Esophagus muscularis mucosa (tissue), 4 donors: ENCODE measurements at regions not wholly inside any gene's neighbourhood (a gene's known extent, or its start where the extent isn't known, plus 50 kb on each side); places are given as distances from the start of the nearest gene placed in this dataset.

ENCODE experiments used
- DNase-seq: peaks from one replicate; pipeline ENCODE4 v3.0.0-alpha.2; 2017; ENCODE audit errors: extremely low spot score
- H3K27ac ChIP-seq, 4 donors: fragments of 200-600 bp; sonication (generic); replicated peaks in 1 of 4; 1 replicate in 3 of 4; 2 replicates in 1 of 4; pipeline ENCODE4 v1.5.1; 2016 to 2019; ENCODE audit warnings: mild to moderate bottlenecking in 1 of 4
- H3K27me3 ChIP-seq, 4 donors: fragments of 200-600 bp; sonication (generic); one replicate each; pipeline versions ENCODE4 v1.5.1 to v1.6.0; 2016 to 2019
- H3K36me3 ChIP-seq, 4 donors: fragments of 200-600 bp; sonication (generic); one replicate each; pipeline ENCODE4 v1.5.1; 2016 to 2019
- H3K4me1 ChIP-seq, 4 donors: fragments of 200-600 bp; sonication (generic); one replicate each; pipeline ENCODE4 v1.5.1; 2016 to 2019
- H3K4me3 ChIP-seq, 4 donors: fragments of 200-600 bp; sonication (generic); 1 replicate in 2 of 4; 2 replicates in 2 of 4; pipeline ENCODE4 v1.5.1; 2016 to 2019; ENCODE audit warnings: mild to moderate bottlenecking in 4 of 4, moderate library complexity in 1 of 4
- H3K9me3 ChIP-seq, 4 donors: fragments of 200-600 bp; sonication (generic); 1 replicate in 3 of 4; 2 replicates in 1 of 4; pipeline ENCODE4 v1.5.1; 2016 to 2019
- CTCF ChIP-seq, 3 experiments: fragments of 200-600 bp in 2 of 3; fragments of 450-650 bp in 1 of 3; sonication (generic) in 2 of 3; IDR thresholded peaks; one replicate each; pipeline ENCODE4 v1.5.1; 2017 to 2019; ENCODE audit warnings: antibody characterized with exemption in 3 of 3, mild to moderate bottlenecking in 2 of 3, moderate library complexity in 1 of 3
- EP300 ChIP-seq: sonication (generic); formaldehyde crosslinking; IDR thresholded peaks from one replicate; pipeline ENCODE4 v1.6.1; 2017; ENCODE audit warnings: antibody characterized with exemption
- POLR2A ChIP-seq: fragments of 450-650 bp; IDR thresholded peaks from one replicate; pipeline ENCODE4 v1.6.1; 2017; ENCODE audit warnings: antibody characterized with exemption, moderate library complexity, mild to moderate bottlenecking, low read depth
- POLR2AphosphoS5 ChIP-seq, 2 donors: sonication (generic); formaldehyde crosslinking; IDR thresholded peaks; one replicate each; pipeline ENCODE4 v1.6.1; 2017; ENCODE audit warnings: antibody characterized with exemption in 2 of 2
- WGBS: methylation state at CpG from one replicate; pipeline ENCODE4 v1.1.5; 2018; 5-methylcytosine and 5-hydroxymethylcytosine counted together
- intact Hi-C: fragments of 100-400 bp; cut with DNase I; formaldehyde crosslinking; loops from one replicate; pipeline ENCODE4 v1.15.1; 2023

GRCh38 chr2:136386046-136386445 is 268.1 kb upstream of the CXCR4 start:
- peaks cover 0 to 14% (median 3%) of the 10 kb centered on the region in 4 donors for H3K4me1 ChIP-seq
- WGBS = 65% methylated on average over 3 of the region's 3 CpGs
- H3K9me3 ChIP-seq = no peaks in the 10 kb centered on the region
- DNase-seq = peak; percentile 78
- H3K4me3 ChIP-seq = no peak overlapping the region
- TF ChIP-seq POLR2A (no peak), POLR2AphosphoS5 (IDR thresholded peaks at IDR 0.05) (no peak), CTCF (IDR thresholded peaks at IDR 0.05) (no peak), EP300 (no peak)
- intact Hi-C loops = no loop called here
- H3K27me3 ChIP-seq = no peaks in the 10 kb centered on the region
- H3K27ac ChIP-seq = no peak overlapping the region
- no peaks in the 10 kb centered on the region for H3K36me3 ChIP-seq

GRCh38 chr2:136384531-136385303 is 266.8 kb upstream of the CXCR4 start:
- intact Hi-C loops = no loop called here
- TF ChIP-seq EP300 = no peak
- peak; percentile 45 to 59 (median 57) for TF ChIP-seq CTCF (IDR thresholded peaks at IDR 0.05)
- H3K4me1 ChIP-seq = peaks cover 0 to 14% (median 3%) of the 10 kb centered on the region in 4 donors
- H3K27ac ChIP-seq = no peak overlapping the region
- 34% methylated on average over 3 of the region's 3 CpGs for WGBS
- H3K4me3 ChIP-seq = no peak overlapping the region
- H3K36me3 ChIP-seq = no peaks in the 10 kb centered on the region
- no peaks in the 10 kb centered on the region for H3K27me3 ChIP-seq
- no peaks in the 10 kb centered on the region for H3K9me3 ChIP-seq
- DNase-seq = peak; percentile 60

GRCh38 chr2:136383167-136383566 is 265.2 kb upstream of the CXCR4 start:
- no peak for TF ChIP-seq POLR2AphosphoS5 (IDR thresholded peaks at IDR 0.05)
- no peak for TF ChIP-seq POLR2A
- no peak for TF ChIP-seq EP300
- no peak for TF ChIP-seq CTCF (IDR thresholded peaks at IDR 0.05)
- H3K4me1 ChIP-seq = peaks cover 0 to 14% (median 3%) of the 10 kb centered on the region in 4 donors
- 85% methylated on average over 3 of the region's 3 CpGs for WGBS
- DNase-seq = peak; percentile 17
- H3K27me3 ChIP-seq = no peaks in the 10 kb centered on the region
- no peaks in the 10 kb centered on the region for H3K36me3 ChIP-seq
- no peak overlapping the region for H3K27ac ChIP-seq
- H3K9me3 ChIP-seq = no peaks in the 10 kb centered on the region
- intact Hi-C loops = no loop called here
- H3K4me3 ChIP-seq = no peak overlapping the region

GRCh38 chr2:136381722-136382633 is 264.0 kb upstream of the CXCR4 start:
- 70% methylated on average over 12 of the region's 14 CpGs for WGBS
- Histone ChIP-seq H3K9me3 (no peaks in the 10 kb centered on the region), H3K4me3 (no peak overlapping the region), H3K27me3 (no peaks in the 10 kb centered on the region), H3K27ac (no peak overlapping the region), H3K4me1 (peaks cover 0 to 14% (median 3%) of the 10 kb centered on the region in 4 donors), H3K36me3 (no peaks in the 10 kb centered on the region)
- peak; percentile 82 for DNase-seq
- intact Hi-C loops = no loop called here
- TF ChIP-seq POLR2AphosphoS5 (IDR thresholded peaks at IDR 0.05) (no peak), EP300 (no peak), POLR2A (no peak), CTCF (IDR thresholded peaks at IDR 0.05) (no peak)
